GM21447 (cell line): ENCODE measurements at regions not wholly inside any gene's neighbourhood (a gene's known extent, or its start where the extent isn't known, plus 50 kb on each side); places are given as distances from the start of the nearest gene placed in this dataset.
"Not testable (repeated sequence)": the region's sequence is repeated elsewhere in the genome, so short reads cannot be mapped to it uniquely, and the experiment has no call there.

Experiments
- ATAC-seq: cut with Tn5 transposase; IDR thresholded peaks from one replicate; pipeline ENCODE4 v1.9.1; 2021; ENCODE audit not compliant: unreplicated experiment

GRCh38 chr16:72598696-72599095, 426.7 kb upstream of the PMFBP1 start:
- ATAC-seq = no peak

- no peak for ATAC-seq
Observed at GRCh38 chr16:72597938-72598337, 426.0 kb upstream of the PMFBP1 start.

GRCh38 chr16:72596373-72596772, 424.4 kb upstream of the PMFBP1 start:
- no peak for ATAC-seq

GRCh38 chr16:72590151-72590937, 418.4 kb upstream of the PMFBP1 start:
- peak; percentile 86 for ATAC-seq

GRCh38 chr16:72588551-72588950, 416.6 kb upstream of the PMFBP1 start:
- no peak for ATAC-seq

- not testable (repeated sequence) for ATAC-seq
Observed at GRCh38 chr16:72578061-72578460, 406.1 kb upstream of the PMFBP1 start.

GRCh38 chr16:72576189-72576588, 404.2 kb upstream of the PMFBP1 start:
- ATAC-seq = no peak

GRCh38 chr16:72569677-72570076, 397.7 kb upstream of the PMFBP1 start:
- no peak for ATAC-seq

- ATAC-seq = no peak
Observed at GRCh38 chr16:72568502-72568901, 396.5 kb upstream of the PMFBP1 start.

- ATAC-seq = no peak
Observed at GRCh38 chr16:72566174-72566573, 394.2 kb upstream of the PMFBP1 start.

GRCh38 chr16:72565106-72565505, 393.2 kb upstream of the PMFBP1 start:
- no peak for ATAC-seq

- no peak for ATAC-seq
Observed at GRCh38 chr16:72560617-72561016, 388.7 kb upstream of the PMFBP1 start.

GRCh38 chr16:72558501-72558900, 386.5 kb upstream of the PMFBP1 start:
- no peak for ATAC-seq

GRCh38 chr16:72554935-72555334, 383.0 kb upstream of the PMFBP1 start:
- no peak for ATAC-seq

- ATAC-seq = no peak
Observed at GRCh38 chr16:72552654-72553053, 380.7 kb upstream of the PMFBP1 start.

- no peak for ATAC-seq
Observed at GRCh38 chr16:72551649-72552048, 379.7 kb upstream of the PMFBP1 start.

GRCh38 chr16:72549878-72550277, 377.9 kb upstream of the PMFBP1 start:
- ATAC-seq = no peak

- no peak for ATAC-seq
Observed at GRCh38 chr16:72542102-72542501, 370.1 kb upstream of the PMFBP1 start.

GRCh38 chr16:72537664-72538063, 365.7 kb upstream of the PMFBP1 start:
- ATAC-seq = no peak

- no peak for ATAC-seq
Observed at GRCh38 chr16:72536723-72537435, 364.9 kb upstream of the PMFBP1 start.

GRCh38 chr16:72532906-72533410, 361.0 kb upstream of the PMFBP1 start:
- ATAC-seq = no peak

GRCh38 chr16:72530434-72530833, 358.5 kb upstream of the PMFBP1 start:
- no peak for ATAC-seq
